ENCODE measurements at regions not wholly inside any gene's neighbourhood (a gene's known extent, or its start where the extent isn't known, plus 50 kb on each side); places are given as distances from the start of the nearest gene placed in this dataset.

DNA sequence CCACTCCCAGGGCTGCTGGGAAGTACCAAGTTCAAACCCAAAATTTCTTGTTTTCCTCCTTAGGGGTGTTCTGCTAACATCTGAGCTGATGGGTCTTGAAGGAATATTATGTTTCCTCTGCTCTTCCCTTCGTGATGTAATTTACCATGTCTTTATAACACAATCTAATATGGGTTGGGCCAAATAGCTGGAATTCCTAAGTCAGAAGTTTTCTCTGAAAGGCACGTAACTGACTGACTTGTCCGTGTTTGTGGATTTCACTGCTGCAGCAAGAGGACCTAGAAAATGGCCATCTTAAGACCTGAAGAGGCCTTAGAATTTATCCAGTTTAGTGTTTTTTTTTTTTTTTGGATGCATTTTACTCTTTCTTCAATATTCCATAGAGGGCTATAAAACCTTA lies 256.7 kb downstream of the DCDC2C start:
- Histone ChIP-seq H3K27me3 (ENCODE audit: insufficient read depth, low read length) (no peaks in the 10 kb centered on the region), H3K9me3 (ENCODE audit: insufficient read depth, low read depth, low read length) (no peaks in the 10 kb centered on the region), H3K36me3 (ENCODE audit: insufficient read depth, low read length) (no peaks in the 10 kb centered on the region), H3K4me1 (ENCODE audit: insufficient read depth, low read length) (no peaks in the 10 kb centered on the region), H3K27ac (ENCODE audit: low read depth, low read length) (no peak overlapping the region), H3K9ac (ENCODE audit: low read depth, low read length) (no peak overlapping the region), H3K4me3 (ENCODE audit: low read length) (no peak overlapping the region)
- WGBS: 92% methylated on average over 3 of the region's 3 CpGs

DNA sequence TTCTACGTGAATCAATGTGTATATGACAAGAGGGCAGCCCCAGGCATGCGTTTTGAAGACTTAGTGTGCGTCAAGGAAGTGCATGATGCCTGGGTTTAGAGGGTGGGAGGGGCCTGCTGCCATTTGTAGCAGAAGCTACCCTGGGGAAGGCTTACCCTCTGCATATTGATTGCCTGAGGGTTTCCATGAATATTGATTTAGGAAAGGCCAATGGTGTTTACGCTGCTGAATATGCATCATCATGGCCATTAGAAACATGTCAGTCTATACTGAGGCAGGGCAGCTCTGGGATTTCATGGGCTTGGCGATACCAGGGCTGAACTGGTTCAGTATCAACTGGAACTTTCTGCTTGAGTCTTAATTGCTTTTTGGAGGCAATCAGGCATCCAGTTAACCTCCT lies 259.3 kb downstream of the DCDC2C start:
- Histone ChIP-seq H3K9me3 (ENCODE audit: insufficient read depth, low read depth, low read length) (no peaks in the 10 kb centered on the region), H3K27me3 (ENCODE audit: insufficient read depth, low read length) (no peaks in the 10 kb centered on the region), H3K9ac (ENCODE audit: low read depth, low read length) (no peak overlapping the region), H3K4me1 (ENCODE audit: insufficient read depth, low read length) (no peaks in the 10 kb centered on the region), H3K27ac (ENCODE audit: low read depth, low read length) (no peak overlapping the region), H3K4me3 (ENCODE audit: low read length) (no peak overlapping the region), H3K36me3 (ENCODE audit: insufficient read depth, low read length) (no peaks in the 10 kb centered on the region)
- 92% methylated on average over 5 of the region's 5 CpGs for WGBS

DNA sequence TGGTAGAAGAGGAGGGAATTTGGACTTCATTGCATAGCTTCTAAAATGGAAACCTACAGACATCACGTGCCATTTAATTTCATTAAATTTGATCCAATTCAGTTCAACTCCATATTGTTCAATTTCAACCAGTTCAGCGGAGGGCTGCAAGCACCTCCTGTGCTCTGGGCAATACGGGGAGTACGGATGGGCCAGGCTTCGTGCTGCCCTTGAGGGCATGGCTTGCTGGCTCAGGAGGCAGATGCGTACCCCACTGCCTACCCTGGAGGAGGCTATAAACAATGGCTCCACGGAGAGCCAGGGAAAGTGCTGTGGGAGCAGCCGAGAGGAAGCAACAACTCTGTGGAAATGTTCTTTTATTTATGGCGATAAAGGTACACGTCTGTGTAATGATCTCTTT lies 261.8 kb downstream of the DCDC2C start:
- Histone ChIP-seq H3K27me3 (ENCODE audit: insufficient read depth, low read length) (no peaks in the 10 kb centered on the region), H3K9me3 (ENCODE audit: insufficient read depth, low read depth, low read length) (no peaks in the 10 kb centered on the region), H3K36me3 (ENCODE audit: insufficient read depth, low read length) (no peaks in the 10 kb centered on the region), H3K9ac (ENCODE audit: low read depth, low read length) (no peak overlapping the region), H3K4me1 (ENCODE audit: insufficient read depth, low read length) (no peaks in the 10 kb centered on the region), H3K4me3 (ENCODE audit: low read length) (no peak overlapping the region), H3K27ac (ENCODE audit: low read depth, low read length) (no peak overlapping the region)
- 82% methylated on average over 10 of the region's 10 CpGs for WGBS

DNA sequence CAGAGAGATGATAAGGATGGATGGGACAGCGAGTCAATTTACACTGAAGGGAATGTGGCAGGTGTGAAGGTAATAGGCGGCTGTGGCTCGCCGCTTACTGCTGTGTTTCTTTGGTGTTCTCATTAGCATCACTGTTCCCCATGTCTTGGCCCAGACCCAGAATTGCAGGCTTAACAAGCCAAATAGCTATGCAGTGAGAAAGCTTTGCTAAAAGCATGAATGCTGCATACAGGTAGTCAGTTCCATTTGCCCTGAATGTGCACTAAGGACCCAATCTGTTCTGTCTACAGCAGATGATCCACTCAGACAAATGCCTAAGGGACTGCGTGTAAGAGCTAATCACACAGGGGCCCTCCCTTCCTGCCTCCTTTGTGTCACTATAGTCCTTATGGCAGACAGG lies 262.6 kb downstream of the DCDC2C start:
- Histone ChIP-seq H3K27ac (ENCODE audit: low read depth, low read length) (no peak overlapping the region), H3K9me3 (ENCODE audit: insufficient read depth, low read depth, low read length) (no peaks in the 10 kb centered on the region), H3K4me3 (ENCODE audit: low read length) (no peak overlapping the region), H3K36me3 (ENCODE audit: insufficient read depth, low read length) (no peaks in the 10 kb centered on the region), H3K9ac (ENCODE audit: low read depth, low read length) (no peak overlapping the region), H3K4me1 (ENCODE audit: insufficient read depth, low read length) (no peaks in the 10 kb centered on the region), H3K27me3 (ENCODE audit: insufficient read depth, low read length) (no peaks in the 10 kb centered on the region)
- 87% methylated on average over 5 of the region's 5 CpGs for WGBS

DNA sequence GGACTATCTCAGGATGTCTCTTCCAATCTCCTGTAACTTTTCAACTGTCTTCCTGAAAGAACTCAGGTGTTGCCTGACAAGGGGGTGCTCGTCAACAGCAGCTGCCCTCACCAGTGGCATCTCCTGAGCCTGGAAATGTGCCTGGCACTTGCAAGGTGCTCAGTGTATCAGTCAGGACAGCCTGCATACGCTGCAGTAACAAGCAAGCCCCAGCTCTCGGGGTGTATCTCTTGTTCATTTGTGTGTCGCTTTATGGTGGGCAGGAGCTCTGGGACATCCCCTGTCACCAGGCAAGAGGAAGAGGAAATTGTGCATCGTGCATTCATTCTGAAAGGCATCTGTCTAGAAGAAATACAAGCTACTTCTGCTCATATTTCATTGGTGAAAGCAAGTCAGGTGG lies 263.1 kb downstream of the DCDC2C start:
- WGBS: 95% methylated on average over 5 of the region's 5 CpGs
- no peak overlapping the region for H3K9ac ChIP-seq (ENCODE audit: low read depth, low read length)
- H3K27ac ChIP-seq (ENCODE audit: low read depth, low read length): no peak overlapping the region
- no peaks in the 10 kb centered on the region for H3K36me3 ChIP-seq (ENCODE audit: insufficient read depth, low read length)
- H3K9me3 ChIP-seq (ENCODE audit: insufficient read depth, low read depth, low read length): no peaks in the 10 kb centered on the region
- H3K4me3 ChIP-seq (ENCODE audit: low read length): no peak overlapping the region
- no peaks in the 10 kb centered on the region for H3K27me3 ChIP-seq (ENCODE audit: insufficient read depth, low read length)
- no peaks in the 10 kb centered on the region for H3K4me1 ChIP-seq (ENCODE audit: insufficient read depth, low read length)

DNA sequence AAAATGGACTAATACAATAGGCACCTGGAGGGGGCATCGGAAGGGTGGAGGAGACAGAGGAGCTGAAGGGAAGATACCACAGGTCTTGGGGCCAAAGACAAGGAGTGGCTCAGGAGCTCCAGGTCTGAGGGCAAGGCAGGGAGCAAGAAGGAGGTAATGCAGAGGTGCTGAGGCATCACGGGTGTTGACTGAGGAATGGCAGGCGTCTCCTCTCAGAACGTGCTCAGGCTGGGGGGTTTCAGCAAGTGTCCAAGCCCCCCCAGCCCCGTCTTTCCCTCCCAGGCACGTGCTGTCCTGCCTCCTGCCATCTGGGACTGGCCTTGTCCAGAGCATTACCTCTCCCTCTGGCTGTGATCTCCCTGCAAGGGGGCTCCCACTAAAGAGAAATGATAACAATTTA lies 265.4 kb downstream of the DCDC2C start:
- 91% methylated on average over 6 of the region's 6 CpGs for WGBS

DNA sequence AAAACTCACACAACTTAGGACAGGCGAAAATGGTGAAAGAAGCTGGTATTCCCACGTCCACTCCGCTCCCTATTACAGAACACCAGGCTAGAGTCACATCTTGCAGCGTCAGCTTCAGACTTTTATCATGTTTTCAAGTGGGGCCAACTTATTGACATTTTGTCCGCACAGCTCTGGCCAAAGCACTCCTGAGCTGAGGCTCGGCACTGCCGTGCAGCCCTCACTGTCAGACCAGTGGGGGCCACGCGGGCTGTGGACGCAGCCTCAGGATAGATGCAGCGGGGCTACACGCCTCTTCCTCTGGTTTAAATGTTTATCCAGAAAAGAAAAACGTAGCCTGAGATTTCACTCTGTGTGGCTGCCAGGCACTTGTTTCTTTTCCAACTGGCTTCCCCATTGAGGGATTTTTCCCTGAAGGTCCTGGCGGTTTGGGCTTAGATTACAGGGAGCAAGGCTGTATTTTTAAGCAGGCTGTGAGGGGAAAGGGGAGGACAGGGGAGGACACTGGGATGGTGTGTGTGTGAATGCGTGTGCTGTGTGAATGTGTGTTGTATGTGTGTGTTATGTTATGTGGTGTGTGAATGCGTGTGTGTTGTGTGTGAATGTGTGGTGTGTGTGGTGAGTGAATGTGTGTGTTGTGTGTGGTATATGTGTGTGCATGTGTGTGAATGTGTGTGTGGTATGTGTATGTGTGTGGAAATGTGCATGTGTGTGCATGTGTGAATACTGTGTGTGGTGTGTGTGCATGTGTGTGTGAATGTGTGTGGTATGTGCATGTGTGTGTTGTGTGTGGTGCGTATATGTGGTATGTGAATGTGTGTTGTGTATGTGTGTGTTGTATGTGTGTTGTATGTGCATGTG lies 267.6 kb downstream of the DCDC2C start:
- H3K9ac ChIP-seq (ENCODE audit: low read depth, low read length): no peak overlapping the region
- no peak overlapping the region for H3K4me3 ChIP-seq (ENCODE audit: low read length)
- WGBS: 95% methylated on average over 17 of the region's 17 CpGs
- H3K27me3 ChIP-seq (ENCODE audit: insufficient read depth, low read length): no peaks in the 10 kb centered on the region
- H3K4me1 ChIP-seq (ENCODE audit: insufficient read depth, low read length): no peaks in the 10 kb centered on the region
- H3K27ac ChIP-seq (ENCODE audit: low read depth, low read length): no peak overlapping the region
- no peaks in the 10 kb centered on the region for H3K36me3 ChIP-seq (ENCODE audit: insufficient read depth, low read length)
- H3K9me3 ChIP-seq (ENCODE audit: insufficient read depth, low read depth, low read length): peaks cover 2% of the 10 kb centered on the region; the same call in 1 of the 2 replicates

More for the DNA sequence above, 265.4 kb downstream of the DCDC2C start:
- Histone ChIP-seq H3K27me3 (ENCODE audit: insufficient read depth, low read length) (no peaks in the 10 kb centered on the region), H3K9me3 (ENCODE audit: insufficient read depth, low read depth, low read length) (0 out of 2 replicates have a peak, but pooled peaks cover 2% of the 10 kb centered on the region), H3K4me1 (ENCODE audit: insufficient read depth, low read length) (no peaks in the 10 kb centered on the region), H3K27ac (ENCODE audit: low read depth, low read length) (no peak overlapping the region), H3K9ac (ENCODE audit: low read depth, low read length) (no peak overlapping the region), H3K4me3 (ENCODE audit: low read length) (no peak overlapping the region), H3K36me3 (ENCODE audit: insufficient read depth, low read length) (no peaks in the 10 kb centered on the region)

DNA sequence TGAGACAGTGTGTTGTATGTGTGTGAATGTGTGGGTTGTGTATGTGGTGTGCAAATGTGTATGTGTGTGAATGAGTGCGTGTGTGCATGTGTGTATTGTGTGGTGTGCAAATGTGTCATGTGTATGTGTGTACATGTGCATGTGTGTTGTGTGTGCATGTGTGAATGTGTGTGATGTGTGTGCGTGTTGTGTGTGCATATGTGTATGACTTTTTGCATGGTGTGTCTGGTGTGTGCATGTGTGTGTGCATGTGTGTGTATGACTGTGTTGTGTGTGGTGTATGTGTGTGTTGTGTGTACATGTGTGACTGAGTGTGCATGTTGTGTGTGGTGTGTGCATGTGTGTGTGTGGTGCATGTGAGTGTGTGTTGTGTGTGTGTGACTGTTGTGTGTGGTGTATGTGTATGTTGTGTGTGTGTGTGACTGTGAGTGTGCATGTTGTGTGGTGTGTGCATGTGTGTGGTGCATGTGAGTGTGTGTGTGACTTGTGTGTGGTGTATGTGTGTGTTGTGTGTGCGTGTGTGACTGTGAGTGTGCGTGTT lies 268.3 kb downstream of the DCDC2C start:
- H3K4me1 ChIP-seq (ENCODE audit: insufficient read depth, low read length): no peaks in the 10 kb centered on the region

DNA sequence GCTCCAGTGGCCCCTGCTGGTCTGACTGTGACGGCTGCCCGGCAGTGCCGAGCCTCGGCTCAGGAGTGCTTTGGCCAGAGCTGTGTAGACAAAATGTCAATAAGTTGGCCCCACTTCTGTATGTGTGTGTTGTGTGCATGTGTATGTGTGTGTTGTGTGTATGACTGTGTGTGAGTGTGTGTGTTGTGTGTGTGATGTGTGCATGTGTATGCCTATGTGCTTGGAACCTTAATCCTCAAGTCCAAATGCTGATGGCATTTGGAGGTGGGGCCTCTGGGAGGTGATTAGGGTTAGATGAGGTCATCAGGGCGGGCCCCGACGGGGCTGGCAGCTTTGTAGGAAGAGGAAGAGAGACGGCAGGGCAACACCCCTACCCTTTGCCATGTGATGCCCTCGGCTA lies 269.0 kb downstream of the DCDC2C start:
- Histone ChIP-seq H3K27me3 (ENCODE audit: insufficient read depth, low read length) (no peaks in the 10 kb centered on the region), H3K36me3 (ENCODE audit: insufficient read depth, low read length) (no peaks in the 10 kb centered on the region), H3K27ac (ENCODE audit: low read depth, low read length) (no peak overlapping the region), H3K4me1 (ENCODE audit: insufficient read depth, low read length) (no peaks in the 10 kb centered on the region), H3K4me3 (ENCODE audit: low read length) (no peak overlapping the region), H3K9me3 (ENCODE audit: insufficient read depth, low read depth, low read length) (peaks cover 2% of the 10 kb centered on the region; the same call in 1 of the 2 replicates), H3K9ac (ENCODE audit: low read depth, low read length) (no peak overlapping the region)
- WGBS: 91% methylated on average over 9 of the region's 9 CpGs

More for the DNA sequence above, 268.3 kb downstream of the DCDC2C start:
- no peak overlapping the region for H3K9ac ChIP-seq (ENCODE audit: low read depth, low read length)
- H3K36me3 ChIP-seq (ENCODE audit: insufficient read depth, low read length): no peaks in the 10 kb centered on the region
- peaks cover 2% of the 10 kb centered on the region; the same call in 1 of the 2 replicates for H3K9me3 ChIP-seq (ENCODE audit: insufficient read depth, low read depth, low read length)
- no peak overlapping the region for H3K4me3 ChIP-seq (ENCODE audit: low read length)
- WGBS: 96% methylated on average over 4 of the region's 4 CpGs
- no peak overlapping the region for H3K27ac ChIP-seq (ENCODE audit: low read depth, low read length)
- no peaks in the 10 kb centered on the region for H3K27me3 ChIP-seq (ENCODE audit: insufficient read depth, low read length)

DNA sequence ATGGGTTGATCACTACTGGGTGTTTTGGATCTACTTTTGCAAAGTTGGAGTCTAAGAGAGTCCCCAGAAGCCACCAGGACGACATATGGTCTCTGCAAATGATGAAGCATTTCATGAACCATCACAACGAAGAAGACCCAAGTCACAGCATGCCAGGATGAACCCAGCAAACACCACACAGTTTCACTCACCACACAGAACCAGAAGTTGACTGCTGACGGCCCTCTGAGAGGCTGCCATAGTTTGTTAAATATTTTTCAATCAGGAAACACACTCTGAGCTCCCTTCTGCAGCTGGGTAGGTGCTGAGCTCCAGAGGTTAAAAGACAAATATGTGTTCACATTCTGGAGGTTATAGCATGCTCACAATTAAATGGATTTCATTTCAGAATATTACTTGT lies 271.4 kb downstream of the DCDC2C start:
- Histone ChIP-seq H3K9me3 (ENCODE audit: insufficient read depth, low read depth, low read length) (peaks cover 2% of the 10 kb centered on the region; the same call in 1 of the 2 replicates), H3K4me3 (ENCODE audit: low read length) (no peak overlapping the region), H3K4me1 (ENCODE audit: insufficient read depth, low read length) (no peaks in the 10 kb centered on the region), H3K27me3 (ENCODE audit: insufficient read depth, low read length) (no peaks in the 10 kb centered on the region), H3K36me3 (ENCODE audit: insufficient read depth, low read length) (no peaks in the 10 kb centered on the region), H3K9ac (ENCODE audit: low read depth, low read length) (no peak overlapping the region), H3K27ac (ENCODE audit: low read depth, low read length) (no peak overlapping the region)
- 94% methylated on average over 3 of the region's 3 CpGs for WGBS

DNA sequence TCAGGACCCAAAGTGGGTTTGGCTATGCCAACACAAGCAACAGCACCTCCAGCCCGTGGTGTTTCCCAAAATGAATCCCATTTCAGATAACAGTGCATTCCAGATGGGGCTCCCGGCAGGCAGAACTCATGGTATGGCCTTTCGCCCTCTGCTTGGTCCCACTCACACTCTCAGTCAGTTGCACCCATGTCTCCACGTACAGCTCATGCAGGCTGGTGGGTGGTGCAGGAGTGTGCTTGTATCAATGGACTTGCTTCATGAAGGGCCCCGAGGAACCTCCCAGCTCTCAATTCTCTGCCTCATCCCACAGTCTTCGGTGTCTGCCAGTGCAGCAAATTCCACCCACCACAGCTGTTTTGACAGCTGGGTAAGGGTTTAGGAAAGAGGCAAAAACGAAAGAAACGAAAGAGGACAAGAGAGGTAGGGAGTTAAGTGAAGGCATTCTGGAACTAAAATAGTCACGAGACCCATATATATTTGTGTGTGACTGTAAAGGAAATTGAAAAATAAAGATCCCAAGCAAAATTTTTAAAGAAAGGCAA lies 278.1 kb downstream of the DCDC2C start:
- Histone ChIP-seq H3K27me3 (ENCODE audit: insufficient read depth, low read length) (no peaks in the 10 kb centered on the region), H3K4me1 (ENCODE audit: insufficient read depth, low read length) (no peaks in the 10 kb centered on the region)
- 95% methylated on average over 9 of the region's 9 CpGs for WGBS

More for the DNA sequence above, 278.1 kb downstream of the DCDC2C start:
- Histone ChIP-seq H3K36me3 (ENCODE audit: insufficient read depth, low read length) (no peaks in the 10 kb centered on the region), H3K27ac (ENCODE audit: low read depth, low read length) (no peak overlapping the region), H3K4me3 (ENCODE audit: low read length) (no peak overlapping the region), H3K9me3 (ENCODE audit: insufficient read depth, low read depth, low read length) (no peaks in the 10 kb centered on the region), H3K9ac (ENCODE audit: low read depth, low read length) (no peak overlapping the region)

Measured in HUES64 (cell line).